Natural killer cell (primary cell): ENCODE measurements at regions not wholly inside any gene's neighbourhood (a gene's known extent, or its start where the extent isn't known, plus 50 kb on each side); places are given as distances from the start of the nearest gene placed in this dataset.

ENCODE experiments used
- ATAC-seq, 3 donors: fragments of 150-1000 bp in 2 of 3; fragments of 200-7000 bp in 1 of 3; cut with Tn5 transposase; 1 replicate in 1 of 3; 2 replicates in 2 of 3; pipeline ENCODE4 v1.10.0; 2021; ENCODE audit warnings: mild to moderate bottlenecking in 2 of 3, moderate library complexity in 2 of 3
- DNase-seq, 2 donors: peaks; one replicate each; pipeline versions ENCODE4 v3.0.0 to v3.0.0-alpha.2; 2013 to 2021; ENCODE audit warnings: mixed read lengths in 1 of 2
- H3K27ac ChIP-seq: one replicate; pipeline ENCODE4 v1.5.1; 2013; ENCODE audit warnings: mild to moderate bottlenecking, low read length
- H3K27me3 ChIP-seq: one replicate; pipeline ENCODE4 v1.6.1; 2013; ENCODE audit warnings: low read length; ENCODE audit not compliant: control insufficient read depth, insufficient read depth
- H3K36me3 ChIP-seq: one replicate; pipeline ENCODE4 v1.6.1; 2013; ENCODE audit warnings: low read length; ENCODE audit not compliant: control insufficient read depth, insufficient read depth
- H3K4me1 ChIP-seq: one replicate; pipeline ENCODE4 v1.6.1; 2013; ENCODE audit warnings: low read length; ENCODE audit not compliant: control insufficient read depth, insufficient read depth
- H3K4me3 ChIP-seq: one replicate; pipeline ENCODE4 v1.5.1; 2013; ENCODE audit warnings: low read length
- H3K9me3 ChIP-seq: one replicate; pipeline ENCODE4 v1.6.1; 2013; ENCODE audit warnings: low read length; ENCODE audit not compliant: control insufficient read depth, insufficient read depth
- H3K27ac Mint-ChIP-seq, 2 donors: one replicate each; pipeline ENCODE4 v1.8.0; 2022; ENCODE audit warnings: mild to moderate bottlenecking in 2 of 2, mixed read lengths in 2 of 2, moderate library complexity in 1 of 2
- H3K27me3 Mint-ChIP-seq, 2 donors: one replicate each; pipeline ENCODE4 v1.8.0; 2022; ENCODE audit warnings: low read depth in 2 of 2, mixed read lengths in 2 of 2
- H3K36me3 Mint-ChIP-seq: one replicate; pipeline ENCODE4 v1.8.0; 2022; ENCODE audit warnings: mixed read lengths
- H3K4me1 Mint-ChIP-seq, 2 donors: one replicate each; pipeline ENCODE4 v1.8.0; 2022; ENCODE audit warnings: mixed read lengths in 2 of 2
- H3K4me3 Mint-ChIP-seq: one replicate; pipeline ENCODE4 v1.8.0; 2022; ENCODE audit warnings: mild to moderate bottlenecking, moderate library complexity, mixed read lengths
- H3K9me3 Mint-ChIP-seq, 2 donors: one replicate each; pipeline ENCODE4 v1.8.0; 2022; ENCODE audit warnings: mixed read lengths in 2 of 2
- CTCF ChIP-seq: fragments of 200-600 bp; IDR thresholded peaks from one replicate; pipeline ENCODE4 v1.8.0; 2022; ENCODE audit warnings: antibody characterized with exemption
- WGBS: methylation state at CpG from one replicate; pipeline ENCODE4 v1.1.7; 2013; ENCODE audit warnings: missing lambda C conversion rate; ENCODE audit not compliant: insufficient coverage; 5-methylcytosine and 5-hydroxymethylcytosine counted together
- intact Hi-C: fragments of 100-400 bp; cut with micrococcal nuclease; formaldehyde crosslinking; loops from one replicate; pipeline ENCODE4 v1.14.2; 2022

- intact Hi-C loops = no loop called here
- no peak overlapping the region for H3K4me3 ChIP-seq
- H3K27ac ChIP-seq = no peak overlapping the region
- Mint-ChIP-seq H3K4me1 (no peaks in the 10 kb centered on the region), H3K9me3 (no peaks in the 10 kb centered on the region), H3K27me3 (peaks cover 0 to 11% of the 10 kb centered on the region in 2 donors), H3K36me3 (no peaks in the 10 kb centered on the region), H3K27ac (no peak overlapping the region), H3K4me3 (no peak overlapping the region)
- no peaks in the 10 kb centered on the region for H3K36me3 ChIP-seq
- DNase-seq = no peak
- no peak for TF ChIP-seq CTCF
- no peaks in the 10 kb centered on the region for H3K4me1 ChIP-seq
- H3K9me3 ChIP-seq = no peaks in the 10 kb centered on the region
- ATAC-seq = no peak
- WGBS = 82% methylated on average over 5 of the region's 5 CpGs
- H3K27me3 ChIP-seq = no peaks in the 10 kb centered on the region
These were observed 218.2 kb downstream of the RBM43 start for GRCh38 chr2:151043484-151043883.

- Mint-ChIP-seq H3K36me3 (no peaks in the 10 kb centered on the region), H3K4me3 (no peak overlapping the region), H3K4me1 (no peaks in the 10 kb centered on the region), H3K27ac (no peak overlapping the region), H3K9me3 (no peaks in the 10 kb centered on the region), H3K27me3 (peaks cover 0 to 9% of the 10 kb centered on the region in 2 donors)
- no peak for TF ChIP-seq CTCF
- Histone ChIP-seq H3K27me3 (no peaks in the 10 kb centered on the region), H3K4me3 (no peak overlapping the region), H3K36me3 (no peaks in the 10 kb centered on the region), H3K9me3 (no peaks in the 10 kb centered on the region), H3K27ac (no peak overlapping the region), H3K4me1 (no peaks in the 10 kb centered on the region)
- no peak for ATAC-seq
- no peak for DNase-seq
- intact Hi-C loops = no loop called here
- WGBS = 95% methylated on average over 1 of the region's 2 CpGs
These were observed 218.7 kb downstream of the RBM43 start for GRCh38 chr2:151042964-151043363.

GRCh38 chr2:151040039-151040438, 221.6 kb downstream of the RBM43 start:
- no peaks in the 10 kb centered on the region for H3K27me3 Mint-ChIP-seq

More at GRCh38 chr2:151040039-151040438, 221.6 kb downstream of the RBM43 start:
- H3K9me3 ChIP-seq = no peaks in the 10 kb centered on the region
- H3K4me3 ChIP-seq = no peak overlapping the region
- ATAC-seq = no peak
- DNase-seq = no peak
- H3K36me3 ChIP-seq = no peaks in the 10 kb centered on the region
- intact Hi-C loops = no loop called here
- 93% methylated on average over 3 of the region's 3 CpGs for WGBS
- Mint-ChIP-seq H3K9me3 (no peaks in the 10 kb centered on the region), H3K4me1 (no peaks in the 10 kb centered on the region), H3K36me3 (no peaks in the 10 kb centered on the region), H3K4me3 (no peak overlapping the region), H3K27ac (no peak overlapping the region)
- no peak overlapping the region for H3K27ac ChIP-seq
- no peaks in the 10 kb centered on the region for H3K27me3 ChIP-seq
- no peaks in the 10 kb centered on the region for H3K4me1 ChIP-seq
- TF ChIP-seq CTCF = no peak
